Activated CD4-positive, alpha-beta T cell treated with anti-CD3 and anti-CD28 coated beads, Interleukin-2, amount 50 U/mL, for 16 hours (primary cell): ENCODE measurements at regions not wholly inside any gene's neighbourhood (a gene's known extent, or its start where the extent isn't known, plus 50 kb on each side); places are given as distances from the start of the nearest gene placed in this dataset.
A peak's percentile ranks its signal among the peaks of the same experiment; 100 is the strongest.

Source experiments
- DNase-seq: peaks from one replicate; pipeline ENCODE4 v3.0.0-alpha.2; 2020

- no peak for DNase-seq
Measured at GRCh38 chr2:147647816-147648215, 197.0 kb upstream of the ACVR2A start.

- DNase-seq = no peak
Measured at GRCh38 chr2:147646818-147647468, 197.9 kb upstream of the ACVR2A start.

DNA sequence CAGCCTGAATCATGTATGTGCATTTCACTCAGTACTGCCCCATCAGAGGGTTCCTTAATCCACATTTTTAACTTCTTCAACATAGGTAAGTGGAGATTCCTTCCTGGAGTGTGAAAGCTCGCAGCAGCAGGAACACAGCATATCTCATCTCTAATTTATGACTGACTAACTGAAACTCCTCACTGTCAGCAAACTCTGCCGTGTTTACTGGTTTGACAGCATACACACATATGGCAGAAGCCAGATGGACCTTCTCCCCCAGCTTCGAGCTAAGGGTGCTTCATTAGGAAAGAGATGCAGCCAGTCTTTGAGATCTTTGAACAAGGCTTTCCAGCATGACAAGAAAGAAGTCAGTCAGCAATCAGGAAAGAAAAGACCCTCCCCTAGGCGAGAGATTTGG lies 200.3 kb upstream of the ACVR2A start:
- no peak for DNase-seq

- no peak for DNase-seq
Measured at GRCh38 chr2:147642765-147643164, 202.1 kb upstream of the ACVR2A start.

DNA sequence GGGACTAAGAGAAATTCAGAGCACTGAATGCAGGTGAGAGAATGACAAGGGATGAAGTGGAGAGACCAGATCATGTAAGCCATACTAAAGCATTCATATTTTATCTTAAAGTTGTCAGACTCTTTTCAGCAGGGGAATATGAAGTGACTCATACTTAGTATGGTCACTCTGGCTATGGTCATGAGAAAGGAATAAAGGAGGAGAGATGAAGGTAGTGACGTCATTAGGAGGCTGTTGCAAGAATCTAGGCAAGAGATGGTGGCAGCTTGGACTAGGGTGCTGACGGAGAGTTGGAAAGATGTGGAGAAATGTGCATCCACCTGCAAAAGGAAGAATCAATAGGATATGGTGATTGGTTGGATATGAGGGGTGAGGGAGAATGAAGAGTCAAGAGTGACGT lies 203.2 kb upstream of the ACVR2A start:
- DNase-seq = no peak

GRCh38 chr2:147639891-147640290 lies 204.9 kb upstream of the ACVR2A start:
- no peak for DNase-seq

DNA sequence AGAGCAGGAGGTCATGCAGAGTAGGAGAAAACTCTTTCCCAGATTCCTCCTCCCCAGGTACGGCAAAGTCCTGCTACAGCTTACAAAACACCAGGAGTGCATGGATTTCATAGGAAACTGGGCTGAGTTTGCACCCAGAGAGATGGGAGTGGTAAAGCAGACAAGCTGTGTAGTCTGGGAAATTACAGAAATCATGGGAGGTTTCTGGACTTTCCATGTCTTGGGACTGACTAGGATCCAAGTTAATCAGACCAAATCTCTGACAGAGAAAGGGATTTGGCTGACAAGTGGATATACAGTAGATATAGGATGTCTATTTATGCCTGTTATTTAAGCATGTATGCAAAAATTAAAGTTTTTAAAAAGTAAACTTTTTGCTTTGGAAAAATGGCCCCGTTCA lies 205.4 kb upstream of the ACVR2A start:
- DNase-seq = no peak

GRCh38 chr2:147636886-147637285 lies 207.9 kb upstream of the ACVR2A start:
- DNase-seq = no peak

- DNase-seq = no peak
Measured at GRCh38 chr2:147636238-147636882, 208.5 kb upstream of the ACVR2A start.

GRCh38 chr2:147634826-147635225 lies 210.0 kb upstream of the ACVR2A start:
- no peak for DNase-seq

DNA sequence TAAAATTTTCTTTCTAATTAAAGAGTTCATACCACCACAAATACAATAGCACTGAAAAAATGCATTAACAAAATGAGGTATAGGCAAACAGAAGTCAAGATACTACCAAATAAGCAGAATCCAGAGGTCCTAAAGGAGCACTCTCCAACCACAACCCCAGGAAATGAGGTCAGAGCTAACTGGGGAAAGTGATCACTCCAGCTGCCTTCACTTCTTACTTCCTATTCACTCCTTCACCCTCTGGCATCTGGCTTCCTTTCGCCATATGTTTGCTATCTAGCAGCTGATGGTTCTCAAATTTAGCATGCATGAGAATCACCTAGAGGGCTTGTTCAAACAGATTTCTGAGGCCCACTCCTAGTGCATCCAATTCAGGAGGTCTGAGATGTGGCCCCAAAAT lies 212.6 kb upstream of the ACVR2A start:
- DNase-seq = no peak

GRCh38 chr2:147631294-147631693 lies 213.5 kb upstream of the ACVR2A start:
- DNase-seq = no peak

GRCh38 chr2:147630585-147630984 lies 214.2 kb upstream of the ACVR2A start:
- peak; percentile 28 for DNase-seq

DNA sequence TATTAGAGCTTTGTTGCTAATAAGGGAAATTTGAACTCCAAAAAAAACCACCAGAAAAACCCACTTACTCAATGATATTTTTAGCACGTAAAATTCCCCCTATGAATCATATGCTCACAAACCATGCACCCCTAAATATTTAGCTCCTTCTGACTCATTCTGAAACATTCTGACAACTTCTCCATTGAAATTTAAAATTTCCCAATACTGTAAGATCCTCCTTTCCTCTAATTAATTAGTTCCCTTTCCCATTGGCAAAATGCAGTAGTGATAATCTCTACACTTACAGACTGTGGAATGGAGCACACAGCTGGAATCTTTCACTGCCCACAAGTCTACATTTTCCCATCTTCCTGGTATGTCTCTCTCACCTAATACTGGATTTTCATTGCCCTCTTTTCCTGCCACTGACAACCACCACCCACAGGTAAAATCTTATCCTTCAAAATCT lies 215.8 kb upstream of the ACVR2A start:
- peak; percentile 32 for DNase-seq

GRCh38 chr2:147623328-147623727 lies 221.5 kb upstream of the ACVR2A start:
- DNase-seq = peak; percentile 45

- DNase-seq = no peak
Measured at GRCh38 chr2:147621656-147622197, 223.1 kb upstream of the ACVR2A start.

GRCh38 chr2:147619808-147620207 lies 225.0 kb upstream of the ACVR2A start:
- no peak for DNase-seq

- DNase-seq = no peak
Measured at GRCh38 chr2:147615726-147616125, 229.1 kb upstream of the ACVR2A start.

DNA sequence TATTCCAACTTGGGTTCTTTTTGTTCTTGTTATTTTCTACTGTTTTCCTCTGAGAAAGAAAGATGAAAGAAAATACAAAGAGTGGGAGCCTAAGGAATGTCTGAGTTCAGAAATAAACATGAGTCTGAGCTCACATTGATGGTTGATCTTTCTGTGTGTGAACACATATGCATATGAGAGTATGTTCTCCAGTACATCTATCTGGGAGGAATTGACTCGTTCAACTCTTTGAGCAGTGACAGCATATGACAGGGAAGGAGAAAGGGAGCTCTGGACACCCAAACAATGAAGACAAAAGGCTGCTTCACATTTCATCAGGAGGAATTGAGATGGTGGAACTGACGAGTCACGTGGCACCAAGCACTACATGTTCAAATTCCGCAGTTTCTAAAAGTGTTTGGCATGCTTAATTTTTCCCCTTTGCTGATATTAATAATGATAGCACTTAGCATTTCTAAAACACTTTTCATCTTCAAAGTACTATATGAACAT lies 229.8 kb upstream of the ACVR2A start:
- no peak for DNase-seq

- no peak for DNase-seq
Measured at GRCh38 chr2:147614471-147614870, 230.4 kb upstream of the ACVR2A start.

DNA sequence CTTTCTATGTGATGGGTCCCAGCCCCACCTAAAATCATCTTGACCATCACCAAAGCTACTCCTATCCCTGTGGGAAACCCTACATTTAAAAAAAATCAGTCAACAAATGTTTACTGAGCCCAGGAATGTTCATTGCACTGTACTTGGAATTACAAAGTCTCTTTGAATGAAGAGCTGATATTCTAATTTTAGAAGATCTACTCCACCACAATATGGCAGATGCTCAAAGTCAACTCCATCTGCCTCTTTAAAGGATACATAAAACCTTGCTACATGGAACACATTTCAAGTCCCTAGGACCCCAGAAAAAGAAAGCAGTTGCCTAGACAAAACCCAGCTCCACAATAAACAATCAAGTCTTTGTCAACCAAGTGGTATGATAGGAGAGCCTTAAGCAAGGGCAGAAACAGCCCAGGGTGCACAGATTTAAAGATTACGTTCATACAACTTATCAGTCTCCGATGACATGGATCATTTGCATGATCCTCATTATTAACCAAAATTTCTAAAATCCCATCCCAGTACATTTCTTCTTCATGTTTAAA lies 234.3 kb upstream of the ACVR2A start:
- no peak for DNase-seq

DNA sequence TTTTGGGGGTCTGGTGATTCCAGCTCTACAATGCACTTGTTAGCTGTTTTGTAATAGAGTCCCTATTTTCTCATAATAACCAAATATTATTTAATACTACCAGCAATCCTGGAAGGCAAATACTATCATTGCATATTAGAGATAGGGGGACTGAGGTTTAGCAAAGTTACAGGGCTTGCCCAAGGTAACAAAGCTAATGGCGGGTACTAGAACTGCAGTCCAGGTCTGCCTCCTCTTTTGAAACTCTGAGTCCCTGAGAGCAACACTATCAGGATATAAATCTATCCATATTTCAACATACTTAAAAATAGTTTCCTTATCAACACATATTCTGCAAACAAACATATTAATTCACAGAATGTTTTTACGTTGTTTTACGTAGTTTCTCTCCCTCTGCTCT lies 235.5 kb upstream of the ACVR2A start:
- DNase-seq = no peak

GRCh38 chr2:147607379-147607778 lies 237.4 kb upstream of the ACVR2A start:
- no peak for DNase-seq

DNA sequence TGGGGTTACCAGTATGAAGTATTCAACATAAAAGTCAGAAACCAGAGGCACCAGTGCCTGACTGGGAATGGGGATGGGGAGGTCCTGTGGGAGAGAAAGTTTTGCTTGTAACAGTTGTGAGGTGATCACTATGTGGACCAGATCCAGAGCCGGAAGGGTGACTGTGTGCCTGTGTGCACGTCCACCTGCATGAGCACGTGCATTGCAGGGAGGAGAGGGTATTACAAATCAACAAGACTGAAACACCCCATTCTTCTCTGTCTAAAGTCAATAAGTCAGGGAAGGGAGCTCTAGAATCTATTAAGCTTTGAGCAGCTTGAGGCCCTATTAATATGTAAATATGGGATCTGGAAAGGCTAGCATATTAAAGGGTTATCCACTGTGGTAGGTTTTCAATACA lies 241.0 kb upstream of the ACVR2A start:
- DNase-seq = no peak
